GM12872 (cell line): ENCODE measurements at regions not wholly inside any gene's neighbourhood (a gene's known extent, or its start where the extent isn't known, plus 50 kb on each side); places are given as distances from the start of the nearest gene placed in this dataset.

Source experiments
- CTCF ChIP-seq: IDR thresholded peaks from 3 replicates; pipeline ENCODE4 v1.5.1; 2011; ENCODE audit warnings: low read depth, mild to moderate bottlenecking, low read length, moderate library complexity; ENCODE audit not compliant: insufficient read depth

GRCh38 chr2:94964193-94964592 lies 61.3 kb upstream of the MAL start:
- TF ChIP-seq CTCF = no peak

- TF ChIP-seq CTCF = no peak
These were observed 58.8 kb upstream of the MAL start for GRCh38 chr2:94966689-94967088.

- TF ChIP-seq CTCF = no peak
These were observed 55.2 kb upstream of the MAL start for GRCh38 chr2:94970353-94970752.
